ENCODE measurements at regions not wholly inside any gene's neighbourhood (a gene's known extent, or its start where the extent isn't known, plus 50 kb on each side); places are given as distances from the start of the nearest gene placed in this dataset.
"Not testable (repeated sequence)": the region's sequence is repeated elsewhere in the genome, so short reads cannot be mapped to it uniquely, and the experiment has no call there.

DNA sequence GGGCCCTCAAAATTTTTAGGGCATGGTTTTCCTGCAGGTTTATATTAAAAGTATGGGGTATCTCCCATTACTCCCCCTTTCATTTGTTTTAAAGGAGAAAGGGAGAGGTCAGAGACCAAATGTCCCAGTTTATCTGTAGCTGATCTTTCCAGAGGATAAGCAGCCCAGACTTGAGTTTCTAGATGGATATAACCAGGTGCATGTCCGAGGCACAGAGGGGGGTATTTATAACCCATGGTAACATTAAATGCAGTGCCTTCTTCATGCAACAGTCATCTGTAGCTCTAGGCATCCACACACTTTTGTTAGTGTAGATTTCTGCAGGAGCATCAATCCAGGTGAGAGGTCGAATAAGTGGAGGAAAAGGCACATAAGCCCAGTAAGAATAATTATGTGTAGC is 890.3 kb upstream of the GOT2 start:
- TF ChIP-seq, protein P1, sequence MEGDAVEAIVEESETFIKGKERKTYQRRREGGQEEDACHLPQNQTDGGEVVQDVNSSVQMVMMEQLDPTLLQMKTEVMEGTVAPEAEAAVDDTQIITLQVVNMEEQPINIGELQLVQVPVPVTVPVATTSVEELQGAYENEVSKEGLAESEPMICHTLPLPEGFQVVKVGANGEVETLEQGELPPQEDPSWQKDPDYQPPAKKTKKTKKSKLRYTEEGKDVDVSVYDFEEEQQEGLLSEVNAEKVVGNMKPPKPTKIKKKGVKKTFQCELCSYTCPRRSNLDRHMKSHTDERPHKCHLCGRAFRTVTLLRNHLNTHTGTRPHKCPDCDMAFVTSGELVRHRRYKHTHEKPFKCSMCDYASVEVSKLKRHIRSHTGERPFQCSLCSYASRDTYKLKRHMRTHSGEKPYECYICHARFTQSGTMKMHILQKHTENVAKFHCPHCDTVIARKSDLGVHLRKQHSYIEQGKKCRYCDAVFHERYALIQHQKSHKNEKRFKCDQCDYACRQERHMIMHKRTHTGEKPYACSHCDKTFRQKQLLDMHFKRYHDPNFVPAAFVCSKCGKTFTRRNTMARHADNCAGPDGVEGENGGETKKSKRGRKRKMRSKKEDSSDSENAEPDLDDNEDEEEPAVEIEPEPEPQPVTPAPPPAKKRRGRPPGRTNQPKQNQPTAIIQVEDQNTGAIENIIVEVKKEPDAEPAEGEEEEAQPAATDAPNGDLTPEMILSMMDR (IDR thresholded peaks at IDR 0.05): not testable (repeated sequence)
- not testable (repeated sequence) for TF ChIP-seq POLR2A (IDR thresholded peaks at IDR 0.05)
